ENCODE measurements at regions not wholly inside any gene's neighbourhood (a gene's known extent, or its start where the extent isn't known, plus 50 kb on each side); places are given as distances from the start of the nearest gene placed in this dataset.
"Not testable (repeated sequence)": the region's sequence is repeated elsewhere in the genome, so short reads cannot be mapped to it uniquely, and the experiment has no call there.

DNA sequence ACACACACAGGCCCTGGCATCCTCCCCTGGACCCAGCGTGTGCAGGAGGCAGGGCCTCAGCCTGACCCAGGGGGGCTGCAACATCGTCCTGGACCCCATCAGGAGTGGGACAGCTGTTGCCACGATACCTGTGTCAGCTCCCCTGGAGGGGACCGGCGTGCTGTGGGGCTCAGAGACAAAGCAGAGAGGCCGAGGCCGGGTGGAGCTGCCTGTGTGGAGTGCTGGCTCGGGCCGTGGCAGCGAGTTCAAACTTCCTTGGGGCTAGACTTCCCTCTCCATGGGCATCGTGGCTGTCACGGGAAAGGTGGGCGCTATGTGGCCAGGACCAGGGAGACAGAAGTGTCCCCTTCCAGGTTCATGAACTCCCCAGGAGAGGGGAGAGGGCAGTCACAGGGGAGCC is 155.0 kb upstream of the SFSWAP start:
- Mint-ChIP-seq H3K36me3 (ENCODE audit: low read depth) (no peaks in the 10 kb centered on the region), H3K4me3 (no peak overlapping the region), H3K9me3 (no peaks in the 10 kb centered on the region), H3K27ac (no peak overlapping the region), H3K27me3 (peaks cover 4% of the 10 kb centered on the region), H3K4me1 (ENCODE audit: low read depth) (no peaks in the 10 kb centered on the region)
- intact Hi-C loops (cut with micrococcal nuclease), result no loop called here

DNA sequence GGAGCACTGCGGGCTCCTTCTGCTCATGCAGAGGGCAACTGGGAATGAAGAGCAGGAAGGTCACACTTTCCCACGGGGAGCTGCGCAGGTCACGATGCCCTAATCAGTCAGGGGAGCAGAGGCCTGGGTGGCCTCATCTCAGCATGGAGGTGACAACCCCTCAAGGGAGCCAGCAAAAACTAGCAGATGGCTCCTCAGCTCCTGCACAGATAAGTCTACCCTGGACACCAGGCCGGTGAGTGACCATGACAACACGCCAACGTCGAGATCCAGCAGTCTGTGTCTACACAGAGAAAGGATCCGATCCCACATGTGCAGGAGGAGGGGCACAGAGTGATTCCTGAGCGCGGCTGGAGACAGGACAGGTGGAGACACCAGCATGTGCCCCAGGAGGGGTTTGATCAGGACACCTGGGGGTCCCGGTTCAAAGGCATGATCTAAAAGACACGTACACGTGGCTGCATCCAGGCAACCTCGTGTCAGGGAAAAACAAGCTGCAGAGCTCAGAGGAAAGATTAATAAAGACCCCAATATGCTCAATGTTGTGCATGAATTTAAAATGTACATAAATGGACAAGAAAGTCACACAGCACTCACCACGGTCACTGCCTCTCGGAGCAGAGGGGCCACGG is 153.7 kb upstream of the SFSWAP start:
- H3K36me3 Mint-ChIP-seq (ENCODE audit: low read depth), result no peaks in the 10 kb centered on the region
- H3K4me3 Mint-ChIP-seq, result no peak overlapping the region
- no peaks in the 10 kb centered on the region for H3K4me1 Mint-ChIP-seq (ENCODE audit: low read depth)
- H3K9me3 Mint-ChIP-seq, result no peaks in the 10 kb centered on the region
- H3K27ac Mint-ChIP-seq, result no peak overlapping the region
- intact Hi-C loops (cut with micrococcal nuclease), result no loop called here
- peaks cover 2% of the 10 kb centered on the region for H3K27me3 Mint-ChIP-seq

DNA sequence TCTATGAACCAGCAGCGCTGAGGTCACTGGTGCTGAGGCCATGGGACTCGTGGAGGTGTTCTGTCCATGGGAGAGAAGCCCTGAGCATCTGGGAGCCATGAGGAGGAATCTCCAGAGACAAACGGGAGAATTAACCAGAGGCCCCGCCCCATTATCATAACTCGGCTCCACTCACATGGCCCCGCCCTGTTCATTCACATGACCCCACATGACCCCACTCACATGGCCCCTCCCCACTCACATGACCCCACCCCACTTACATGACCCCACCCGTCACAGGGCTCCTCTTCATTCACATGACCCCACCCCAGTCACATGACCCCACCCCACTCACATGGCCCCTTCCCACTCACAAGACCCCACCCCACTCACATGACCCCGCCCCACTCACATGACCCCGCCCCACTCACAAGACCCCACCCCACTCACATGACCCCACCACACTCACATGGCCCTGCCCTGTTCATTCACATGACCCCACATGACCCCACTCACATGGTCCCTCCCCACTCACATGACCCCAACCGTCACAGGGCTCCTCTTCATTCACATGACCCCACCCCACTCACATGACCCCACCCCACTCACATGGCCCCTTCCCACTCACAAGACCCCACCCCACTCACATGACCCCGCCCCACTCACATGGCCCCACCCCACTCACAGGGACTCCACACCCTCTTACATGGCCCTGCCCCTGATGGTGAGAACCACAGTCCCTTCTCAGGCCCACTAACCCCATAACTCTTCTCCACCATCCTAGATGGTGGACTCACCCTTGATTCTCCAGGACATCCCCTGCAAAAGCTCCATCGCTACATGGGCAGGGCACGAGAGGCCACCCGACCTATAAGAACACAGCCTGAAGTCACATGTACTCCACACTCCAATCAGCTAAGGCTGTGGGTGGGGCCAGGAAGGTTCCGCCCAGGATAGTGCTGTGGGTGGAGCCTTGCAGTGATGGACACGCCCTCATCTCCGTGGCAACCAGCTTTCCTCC is 151.1 kb upstream of the SFSWAP start:
- Mint-ChIP-seq H3K4me1 (ENCODE audit: low read depth) (no peaks in the 10 kb centered on the region), H3K27me3 (peaks cover 3% of the 10 kb centered on the region), H3K27ac (no peak overlapping the region), H3K9me3 (no peaks in the 10 kb centered on the region), H3K4me3 (no peak overlapping the region), H3K36me3 (ENCODE audit: low read depth) (no peaks in the 10 kb centered on the region)
- intact Hi-C loops (cut with micrococcal nuclease), result no loop called here

DNA sequence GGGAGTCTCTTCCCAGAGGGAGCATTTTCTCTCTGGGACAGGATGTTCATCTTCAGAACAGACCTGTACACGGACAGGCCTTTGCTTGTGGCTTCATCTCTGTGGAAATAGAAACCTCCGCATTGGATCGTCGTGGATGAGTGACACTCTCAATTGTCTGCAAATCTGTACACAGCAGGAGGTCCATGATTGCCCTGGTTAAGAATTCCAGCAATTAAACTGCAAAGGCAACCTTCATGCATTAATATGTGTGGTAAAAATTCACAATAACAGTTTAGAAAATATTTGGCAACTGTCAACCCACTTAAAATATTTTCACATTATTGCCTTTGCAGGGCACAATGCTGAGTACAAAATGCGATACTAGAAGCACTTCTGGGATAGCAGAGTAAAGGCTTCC is 149.8 kb upstream of the SFSWAP start:
- no peaks in the 10 kb centered on the region for H3K9me3 Mint-ChIP-seq
- no peaks in the 10 kb centered on the region for H3K36me3 Mint-ChIP-seq (ENCODE audit: low read depth)
- H3K4me1 Mint-ChIP-seq (ENCODE audit: low read depth), result no peaks in the 10 kb centered on the region
- H3K27me3 Mint-ChIP-seq, result peaks cover 3% of the 10 kb centered on the region
- no peak overlapping the region for H3K4me3 Mint-ChIP-seq
- H3K27ac Mint-ChIP-seq, result no peak overlapping the region
- intact Hi-C loops (cut with micrococcal nuclease), result no loop called here

DNA sequence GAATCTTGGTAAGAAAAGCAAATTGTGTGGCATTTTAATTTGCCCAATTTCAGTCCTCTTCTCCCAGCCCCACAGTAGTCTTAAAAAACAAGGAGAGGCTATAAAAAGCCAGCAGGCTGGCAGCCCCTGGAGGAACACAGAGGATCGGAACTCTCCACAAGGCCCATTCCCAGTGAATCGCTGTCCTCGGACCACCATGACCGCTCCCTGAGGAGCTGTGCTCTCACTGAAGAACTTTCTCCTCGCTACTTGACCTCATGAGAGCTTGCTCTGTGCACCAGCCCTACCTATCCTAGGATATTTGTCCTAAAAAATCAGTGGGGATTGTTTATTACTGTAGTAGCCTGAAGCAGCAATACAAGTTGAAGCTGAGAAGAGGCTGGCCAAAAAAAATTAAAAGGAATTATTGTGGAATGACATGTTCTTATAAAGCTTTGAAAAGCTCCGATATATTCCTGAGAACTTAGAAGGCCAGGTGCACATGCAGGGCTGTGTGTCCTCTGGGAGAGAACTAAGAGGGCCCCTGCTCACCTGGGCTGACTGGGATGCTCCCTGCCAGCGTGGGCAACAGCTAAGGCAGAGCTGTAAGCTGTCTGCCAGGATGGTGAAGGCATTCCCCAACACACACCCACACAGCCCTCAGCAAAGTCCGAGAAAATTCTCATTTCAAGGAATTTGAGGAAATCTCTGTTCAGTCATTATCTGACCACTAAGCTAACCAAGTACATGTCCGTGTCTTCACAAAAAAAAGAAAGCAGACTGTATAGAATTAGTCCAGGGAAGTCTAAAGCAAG is 148.8 kb upstream of the SFSWAP start:
- Mint-ChIP-seq H3K9me3 (no peaks in the 10 kb centered on the region), H3K27ac (no peak overlapping the region), H3K27me3 (peaks cover 3% of the 10 kb centered on the region), H3K4me1 (ENCODE audit: low read depth) (no peaks in the 10 kb centered on the region), H3K4me3 (no peak overlapping the region), H3K36me3 (ENCODE audit: low read depth) (no peaks in the 10 kb centered on the region)
- intact Hi-C loops (cut with micrococcal nuclease), result no loop called here

DNA sequence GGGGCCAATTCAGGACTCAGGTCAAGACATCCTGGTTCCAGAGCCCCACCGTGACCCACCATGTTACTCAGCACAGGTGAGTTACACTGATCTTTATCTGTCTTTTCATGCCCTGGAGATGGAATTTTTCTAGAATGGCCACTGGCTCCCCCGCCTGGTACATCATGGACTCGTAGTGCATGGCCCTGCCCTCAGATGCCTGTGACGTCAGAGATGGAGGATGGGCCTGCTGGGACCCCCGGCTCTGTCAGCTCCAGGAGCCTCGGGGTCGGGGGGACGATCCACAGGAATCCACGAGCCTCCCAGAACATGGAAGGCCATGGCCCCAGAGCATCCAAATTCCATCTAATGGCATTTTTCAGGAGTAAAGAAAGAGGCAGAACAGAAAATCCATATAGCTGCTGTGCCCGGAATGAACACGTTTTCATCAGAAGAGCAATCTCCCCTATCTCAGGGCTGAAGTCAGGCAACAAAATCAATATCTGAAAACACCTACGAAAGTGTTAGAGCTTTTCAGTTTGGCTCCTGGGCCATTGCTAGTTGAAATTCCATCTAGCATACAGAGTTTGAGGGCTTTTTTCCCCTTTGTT is 146.7 kb upstream of the SFSWAP start:
- H3K36me3 Mint-ChIP-seq (ENCODE audit: low read depth); intact Hi-C loops (cut with micrococcal nuclease); H3K27me3 Mint-ChIP-seq; H3K9me3 Mint-ChIP-seq; H3K4me3 Mint-ChIP-seq; H3K27ac Mint-ChIP-seq; H3K4me1 Mint-ChIP-seq (ENCODE audit: low read depth): not testable (repeated sequence)

DNA sequence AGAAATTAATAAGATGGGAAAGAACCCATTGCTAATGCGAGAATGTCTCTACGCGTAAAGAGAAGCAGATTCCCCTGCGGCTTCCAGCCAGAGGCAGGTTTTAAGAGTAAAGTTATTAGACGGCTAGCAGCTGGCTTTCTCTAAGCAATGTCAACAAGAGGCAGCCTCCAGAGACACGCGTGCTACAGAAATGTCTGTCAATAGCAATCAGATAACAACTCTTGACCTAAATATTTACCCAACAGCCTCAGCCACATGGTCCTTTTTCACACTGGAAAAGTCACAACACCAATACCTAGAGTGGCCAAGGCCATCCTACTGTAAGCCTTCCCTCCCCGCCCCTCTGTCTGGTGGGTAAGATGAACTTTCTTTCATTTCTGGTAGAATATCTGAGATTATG is 146.0 kb upstream of the SFSWAP start:
- Mint-ChIP-seq H3K27ac (no peak overlapping the region), H3K27me3 (peaks cover 8% of the 10 kb centered on the region), H3K36me3 (ENCODE audit: low read depth) (no peaks in the 10 kb centered on the region), H3K4me1 (ENCODE audit: low read depth) (no peaks in the 10 kb centered on the region), H3K4me3 (no peak overlapping the region), H3K9me3 (no peaks in the 10 kb centered on the region)
- intact Hi-C loops (cut with micrococcal nuclease), result no loop called here

DNA sequence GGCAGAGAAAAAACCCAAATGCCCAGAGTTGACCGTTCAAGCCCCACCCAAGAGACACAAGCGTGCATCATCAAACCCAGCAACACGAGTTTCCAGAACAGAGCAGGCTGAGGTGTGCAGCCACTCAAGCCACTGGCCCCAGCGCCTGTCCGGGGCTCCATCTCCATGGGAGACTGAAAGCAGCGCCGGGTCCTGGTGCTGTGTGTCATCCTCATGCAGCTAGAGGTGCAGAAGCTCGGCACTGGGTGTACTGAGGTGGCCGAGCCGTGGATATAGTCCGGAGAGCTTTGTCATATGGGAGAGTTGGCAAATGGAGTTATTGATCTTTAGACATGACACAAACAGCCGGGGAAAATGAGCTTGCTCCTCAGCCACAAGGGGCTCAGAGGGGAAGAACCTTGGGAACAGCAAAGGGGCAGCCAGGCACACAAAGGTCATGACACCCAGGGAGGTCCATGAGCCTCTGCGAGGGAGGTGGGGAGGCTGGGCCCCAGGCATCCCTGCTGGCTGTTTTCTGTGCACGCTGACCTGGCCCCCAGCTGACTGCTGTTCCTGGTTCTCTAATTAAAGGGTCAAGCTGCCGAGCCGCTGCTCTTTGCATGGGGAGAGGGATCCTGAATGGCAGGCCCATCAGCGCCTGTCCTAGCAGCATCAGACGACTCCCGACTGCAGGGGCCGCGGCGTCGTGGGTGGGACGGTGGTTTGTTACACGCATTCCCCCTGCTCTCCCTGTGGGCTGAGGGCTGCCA is 145.4 kb upstream of the SFSWAP start:
- Mint-ChIP-seq H3K27me3 (peaks cover 10% of the 10 kb centered on the region), H3K9me3 (no peaks in the 10 kb centered on the region), H3K36me3 (ENCODE audit: low read depth) (no peaks in the 10 kb centered on the region), H3K4me3 (no peak overlapping the region), H3K4me1 (ENCODE audit: low read depth) (no peaks in the 10 kb centered on the region), H3K27ac (no peak overlapping the region)
- intact Hi-C loops (cut with micrococcal nuclease), result no loop called here

DNA sequence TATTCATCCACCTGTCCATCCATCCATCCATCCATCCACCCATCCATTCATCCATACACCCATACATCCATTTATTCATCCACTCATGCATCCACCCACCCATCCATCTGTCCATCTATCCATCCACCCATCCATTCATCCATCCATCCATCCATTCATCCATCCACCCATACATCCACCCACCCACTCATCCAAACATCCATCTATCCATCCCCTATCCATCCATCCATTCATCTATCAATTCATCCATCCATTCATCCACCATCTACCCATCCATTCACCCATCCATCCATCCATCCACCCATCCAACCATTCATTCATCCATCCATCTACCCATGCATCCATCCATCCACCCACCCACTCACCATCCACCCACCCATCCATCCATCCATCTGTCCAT is 142.6 kb upstream of the SFSWAP start:
- no peaks in the 10 kb centered on the region for H3K4me1 Mint-ChIP-seq (ENCODE audit: low read depth)
- H3K9me3 Mint-ChIP-seq, result no peaks in the 10 kb centered on the region
- no peak overlapping the region for H3K27ac Mint-ChIP-seq
- peaks cover 9% of the 10 kb centered on the region for H3K27me3 Mint-ChIP-seq
- no peaks in the 10 kb centered on the region for H3K36me3 Mint-ChIP-seq (ENCODE audit: low read depth)
- no peak overlapping the region for H3K4me3 Mint-ChIP-seq
- intact Hi-C loops (cut with micrococcal nuclease), result no loop called here

DNA sequence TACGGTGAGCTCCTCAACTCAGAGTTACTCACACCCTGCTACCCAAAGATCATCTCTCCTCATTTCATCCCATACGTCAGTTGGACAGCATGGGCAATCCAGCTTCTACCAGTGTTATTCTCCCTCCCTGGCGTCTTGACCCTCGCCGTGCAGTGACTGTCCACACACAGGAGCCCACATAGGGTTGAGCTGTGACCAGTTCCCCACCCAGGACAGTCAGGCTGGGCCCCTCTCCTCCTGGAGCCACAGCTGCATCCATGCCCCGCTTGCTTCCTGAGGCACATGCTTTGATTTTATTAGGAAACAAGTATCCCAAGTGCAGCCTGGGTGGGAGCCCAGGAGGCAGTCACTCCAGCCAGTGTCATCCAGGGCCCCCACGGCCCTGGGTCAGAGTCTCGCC is 140.3 kb upstream of the SFSWAP start:
- Mint-ChIP-seq H3K27me3 (peaks cover 16% of the 10 kb centered on the region), H3K36me3 (ENCODE audit: low read depth) (no peaks in the 10 kb centered on the region)

DNA sequence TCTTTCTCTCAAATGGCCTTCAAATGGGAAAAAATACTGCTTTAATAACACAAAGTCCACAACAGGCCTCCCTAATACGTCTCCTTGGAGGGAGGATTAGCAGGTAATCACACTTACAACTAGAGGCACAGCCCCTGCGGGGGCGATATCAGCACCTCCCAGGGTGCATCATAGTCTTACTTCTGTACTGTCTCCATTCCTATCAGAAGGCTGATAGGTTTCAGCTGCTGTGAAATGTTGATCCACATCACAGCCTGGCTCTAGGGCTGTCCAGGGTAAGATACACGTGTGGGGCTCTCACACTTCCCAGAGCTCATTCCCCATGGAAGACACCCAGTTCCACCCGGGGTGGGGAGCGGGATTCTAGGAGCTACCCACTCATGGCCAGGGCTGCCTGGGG is 139.1 kb upstream of the SFSWAP start:
- Mint-ChIP-seq H3K27ac (no peak overlapping the region), H3K27me3 (peaks cover 14% of the 10 kb centered on the region), H3K4me3 (no peak overlapping the region), H3K4me1 (ENCODE audit: low read depth) (no peaks in the 10 kb centered on the region), H3K9me3 (peaks cover 8% of the 10 kb centered on the region), H3K36me3 (ENCODE audit: low read depth) (no peaks in the 10 kb centered on the region)
- intact Hi-C loops (cut with micrococcal nuclease), result no loop called here

More for the DNA sequence above, 140.3 kb upstream of the SFSWAP start:
- intact Hi-C loops (cut with micrococcal nuclease), result no loop called here
- H3K9me3 Mint-ChIP-seq, result no peaks in the 10 kb centered on the region
- no peaks in the 10 kb centered on the region for H3K4me1 Mint-ChIP-seq (ENCODE audit: low read depth)
- no peak overlapping the region for H3K4me3 Mint-ChIP-seq
- no peak overlapping the region for H3K27ac Mint-ChIP-seq

DNA sequence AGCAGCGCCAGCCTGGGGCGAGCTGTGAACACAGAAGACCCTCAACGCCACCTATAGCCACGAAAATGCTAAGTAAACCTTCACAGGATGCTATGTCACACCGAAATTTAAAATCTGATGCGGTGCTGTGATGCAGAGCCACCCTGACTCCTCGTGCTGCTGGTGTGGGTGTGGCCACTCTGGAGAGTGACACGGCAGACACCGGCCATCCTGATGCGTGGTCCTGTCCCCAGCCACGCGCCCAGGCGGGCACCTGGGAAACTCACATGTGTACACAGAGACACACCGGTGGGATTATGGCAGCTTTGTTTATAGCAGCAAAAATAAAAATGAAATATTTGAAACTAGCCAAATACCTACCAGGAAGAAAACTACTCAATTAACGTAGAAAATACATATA is 138.3 kb upstream of the SFSWAP start:
- Mint-ChIP-seq H3K27ac (no peak overlapping the region), H3K27me3 (peaks cover 14% of the 10 kb centered on the region), H3K4me1 (ENCODE audit: low read depth) (no peaks in the 10 kb centered on the region), H3K9me3 (peaks cover 8% of the 10 kb centered on the region), H3K4me3 (no peak overlapping the region), H3K36me3 (ENCODE audit: low read depth) (no peaks in the 10 kb centered on the region)
- intact Hi-C loops (cut with micrococcal nuclease), result no loop called here

DNA sequence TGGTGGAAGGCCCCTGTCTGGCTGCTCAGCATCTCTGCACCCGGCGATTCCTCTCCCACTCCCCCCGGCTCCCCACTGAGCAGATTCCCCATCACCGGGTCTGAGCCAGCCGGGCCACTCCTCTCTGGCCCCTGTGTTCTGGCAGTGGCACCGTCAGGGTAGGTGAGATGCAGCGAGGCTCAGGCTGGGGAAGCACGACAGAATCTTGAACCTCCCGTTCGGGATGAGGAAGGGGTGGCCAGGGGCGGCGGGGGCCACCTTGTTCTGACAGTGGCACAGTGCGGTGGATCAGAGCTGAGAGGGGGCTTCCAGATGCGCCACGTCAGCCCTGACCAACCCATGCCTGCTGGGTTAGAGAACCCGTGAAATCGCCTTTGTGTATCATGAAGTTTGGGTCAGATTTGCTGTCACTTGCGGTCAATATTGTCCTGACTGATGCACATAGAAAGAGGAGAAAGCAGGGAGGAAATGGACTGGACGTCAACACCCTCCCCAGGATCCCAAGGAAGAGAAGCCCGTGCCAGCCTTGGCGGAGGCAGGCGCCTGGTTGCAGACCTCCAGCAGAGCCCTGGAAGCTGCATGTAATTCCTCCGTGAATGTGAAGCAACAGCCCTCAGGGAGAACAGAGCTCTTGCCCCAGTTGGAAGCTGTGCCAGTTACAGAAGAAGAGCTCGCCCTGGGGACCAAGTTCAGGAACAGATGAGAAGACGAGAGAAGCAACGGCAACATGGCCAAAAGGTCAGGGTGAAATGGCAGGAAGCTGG is 137.1 kb upstream of the SFSWAP start:
- peaks cover 17% of the 10 kb centered on the region for H3K27me3 Mint-ChIP-seq
- intact Hi-C loops (cut with micrococcal nuclease), result no loop called here
- no peaks in the 10 kb centered on the region for H3K4me1 Mint-ChIP-seq (ENCODE audit: low read depth)
- H3K36me3 Mint-ChIP-seq (ENCODE audit: low read depth), result no peaks in the 10 kb centered on the region
- H3K27ac Mint-ChIP-seq, result no peak overlapping the region
- peaks cover 8% of the 10 kb centered on the region for H3K9me3 Mint-ChIP-seq
- no peak overlapping the region for H3K4me3 Mint-ChIP-seq

All from dendritic cell treated with granulocyte-macrophage colony-stimulating factor and Interleukin-4, amounts not matched to agents 40 ng/mL and 50 ng/mL, for 4 days (primary cell).